ENCODE measurements at regions not wholly inside any gene's neighbourhood (a gene's known extent, or its start where the extent isn't known, plus 50 kb on each side); places are given as distances from the start of the nearest gene placed in this dataset.
A peak's percentile ranks its signal among the peaks of the same experiment; 100 is the strongest.
"Not testable (repeated sequence)": the region's sequence is repeated elsewhere in the genome, so short reads cannot be mapped to it uniquely, and the experiment has no call there.

DNA sequence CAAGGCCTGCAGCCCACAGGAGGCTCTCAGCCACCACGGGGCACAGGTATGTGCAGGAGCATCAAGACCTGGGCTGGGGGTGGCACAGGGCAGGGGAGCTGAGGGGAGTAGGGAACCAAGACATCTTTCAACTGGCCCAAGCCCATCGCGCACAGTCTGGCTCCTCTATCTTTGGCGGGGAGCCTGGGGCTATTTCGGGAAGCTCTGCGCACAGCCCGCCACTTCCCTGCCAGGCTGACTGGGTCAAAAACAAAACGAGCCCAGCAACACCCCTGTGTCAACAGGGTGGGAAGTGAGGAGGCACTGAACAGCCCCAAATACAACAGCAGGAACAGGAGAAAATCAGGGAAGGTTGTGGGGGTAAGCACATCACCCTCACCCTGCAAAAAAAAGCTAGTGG, 83.9 kb downstream of the ARL6IP4 start:
- peak; percentile 96 for DNase-seq (ENCODE audit: low spot score)
- in situ Hi-C loops (cut with HindIII; ENCODE audit: low sequenced_read_pairs): no loop called here

DNA sequence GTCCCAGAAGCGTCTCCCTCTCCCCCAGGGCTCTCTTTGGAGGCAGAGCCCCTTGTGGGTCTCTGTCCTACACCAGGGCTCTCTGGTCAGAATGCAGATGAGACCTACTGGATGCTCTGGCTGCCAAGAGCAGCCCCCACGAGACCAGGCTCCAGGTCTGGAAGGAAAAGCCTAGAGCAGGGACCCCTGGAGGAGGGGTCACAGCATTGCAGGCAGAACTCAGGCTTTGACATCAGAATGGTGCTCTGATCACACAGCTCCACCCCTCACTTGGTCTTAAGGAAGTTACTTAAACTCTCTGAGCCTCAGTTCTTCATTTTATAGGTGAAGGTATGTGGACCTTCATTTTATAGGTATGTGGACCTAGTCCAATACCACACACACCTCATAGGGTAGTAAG, 83.1 kb downstream of the ARL6IP4 start:
- in situ Hi-C loops (cut with HindIII; ENCODE audit: low sequenced_read_pairs): no loop called here
- DNase-seq (ENCODE audit: low spot score): no peak

DNA sequence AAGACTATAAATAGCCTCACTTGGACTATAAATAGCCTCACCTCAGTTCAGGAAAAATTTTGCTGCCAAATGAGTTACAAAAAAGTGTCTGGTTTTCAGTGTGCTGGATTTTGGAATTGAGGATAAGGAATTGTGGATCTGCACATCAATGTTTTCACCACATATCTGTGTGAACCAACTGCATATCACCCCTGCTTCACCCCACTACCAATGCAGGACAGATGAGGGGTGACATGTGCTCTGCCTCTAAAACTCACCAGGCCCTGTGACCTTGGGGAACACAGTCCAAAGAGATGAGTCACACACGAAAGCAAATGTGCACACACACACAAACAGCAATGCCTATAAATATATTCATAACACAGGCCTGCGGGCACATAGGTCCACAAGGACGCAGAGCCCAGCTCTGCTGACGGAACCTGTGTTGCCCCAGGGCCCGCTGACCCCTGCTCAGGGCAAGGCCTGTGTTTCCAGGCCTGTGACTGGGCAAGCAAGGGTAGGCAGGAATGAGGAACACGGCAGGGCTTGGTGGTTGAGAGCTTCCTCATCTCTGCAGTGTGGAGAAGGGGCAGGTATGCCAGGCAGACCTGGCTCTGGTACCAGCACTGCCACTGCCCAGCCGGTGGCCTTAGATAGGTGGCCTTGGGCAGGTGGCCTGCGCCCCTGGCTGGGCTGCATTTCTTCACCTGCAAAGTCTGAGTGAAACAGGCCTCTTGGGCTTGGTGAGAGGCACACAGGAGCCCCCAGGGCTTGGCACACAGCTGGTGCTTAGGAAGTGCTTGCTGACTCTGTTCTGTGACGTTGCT, 82.4 kb downstream of the ARL6IP4 start:
- in situ Hi-C loops (cut with HindIII; ENCODE audit: low sequenced_read_pairs): no loop called here
- DNase-seq (ENCODE audit: low spot score): peak; percentile 67

DNA sequence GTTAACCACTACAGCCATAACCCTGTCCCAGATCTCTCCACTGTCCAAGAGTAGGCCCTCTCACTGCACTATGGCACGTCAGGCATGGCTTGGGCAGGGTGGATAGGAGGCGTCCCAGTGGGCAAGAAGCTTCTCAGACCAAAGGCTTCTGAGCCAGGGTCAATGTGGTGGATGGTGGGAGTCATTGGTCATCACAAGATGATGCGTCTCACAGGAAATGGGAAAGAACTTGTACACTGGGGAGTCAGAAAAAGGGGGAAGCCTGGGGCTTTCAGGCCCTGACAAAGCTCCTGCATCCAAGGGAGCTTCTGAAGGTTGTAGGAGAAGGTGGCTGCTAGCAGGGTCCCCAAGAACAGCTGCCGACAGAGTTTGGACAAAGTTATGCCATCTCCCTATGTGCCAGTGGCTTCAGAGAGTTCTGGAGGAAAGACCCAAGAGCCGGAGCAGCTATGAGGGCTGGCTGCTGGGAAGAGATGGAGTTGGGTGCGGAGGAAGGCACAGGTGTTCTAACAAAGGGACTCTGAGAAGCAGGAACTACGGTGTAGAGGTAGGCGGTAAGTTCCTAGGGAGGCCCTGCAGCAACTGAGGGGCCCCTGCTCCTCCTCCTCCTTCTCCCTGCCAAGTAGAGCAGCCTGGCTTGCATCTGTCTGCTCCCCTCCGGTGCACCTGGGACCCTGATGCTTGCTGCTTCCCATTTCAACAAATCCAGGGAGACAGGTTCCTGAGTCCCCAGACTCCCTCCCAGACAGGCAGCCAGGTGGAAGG, 81.1 kb downstream of the ARL6IP4 start:
- no peak for DNase-seq (ENCODE audit: low spot score)
- in situ Hi-C loops (cut with HindIII; ENCODE audit: low sequenced_read_pairs): no loop called here

DNA sequence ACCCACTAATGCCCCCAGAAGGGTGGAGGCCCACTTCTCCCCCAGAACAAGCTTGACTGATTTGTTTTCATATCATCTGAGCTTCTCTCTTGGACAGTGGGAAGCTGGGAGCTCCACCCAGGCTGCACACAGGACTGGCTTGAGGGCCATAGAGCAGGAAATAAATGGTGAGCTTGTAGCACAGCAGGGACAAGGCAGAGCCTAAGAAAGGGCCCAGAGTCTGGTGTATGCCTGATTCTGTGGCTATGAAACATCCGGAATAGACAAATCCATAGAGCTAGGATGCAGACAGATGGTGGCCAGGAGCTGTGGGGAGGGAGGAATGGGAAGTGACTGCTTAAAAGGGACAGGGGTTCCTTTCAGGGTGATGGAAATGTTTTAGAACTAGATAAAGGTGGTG, 79.0 kb downstream of the ARL6IP4 start:
- in situ Hi-C loops (cut with HindIII; ENCODE audit: low sequenced_read_pairs): no loop called here
- DNase-seq (ENCODE audit: low spot score): peak; percentile 73

DNA sequence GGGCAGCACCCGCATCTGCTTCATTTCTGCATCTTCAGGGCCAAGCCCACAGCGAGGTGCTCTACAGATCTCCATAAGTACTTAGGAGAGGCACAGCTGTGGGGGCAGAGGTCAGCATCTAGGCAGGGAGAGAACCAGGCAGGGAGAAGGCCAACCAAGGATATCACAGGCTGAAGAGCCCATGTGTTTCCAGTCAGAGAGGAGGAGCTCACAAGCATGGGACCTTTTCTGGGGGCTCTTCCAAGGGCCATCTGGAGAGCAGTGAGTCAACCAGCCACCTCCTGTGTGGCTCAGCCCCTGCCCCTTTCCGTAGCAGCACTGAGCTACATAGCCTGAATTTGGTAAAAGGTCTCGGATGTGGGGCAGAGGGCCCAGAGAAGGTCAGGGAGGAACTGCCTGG, 78.5 kb downstream of the ARL6IP4 start:
- in situ Hi-C loops (cut with HindIII; ENCODE audit: low sequenced_read_pairs): no loop called here
- no peak for DNase-seq (ENCODE audit: low spot score)

DNA sequence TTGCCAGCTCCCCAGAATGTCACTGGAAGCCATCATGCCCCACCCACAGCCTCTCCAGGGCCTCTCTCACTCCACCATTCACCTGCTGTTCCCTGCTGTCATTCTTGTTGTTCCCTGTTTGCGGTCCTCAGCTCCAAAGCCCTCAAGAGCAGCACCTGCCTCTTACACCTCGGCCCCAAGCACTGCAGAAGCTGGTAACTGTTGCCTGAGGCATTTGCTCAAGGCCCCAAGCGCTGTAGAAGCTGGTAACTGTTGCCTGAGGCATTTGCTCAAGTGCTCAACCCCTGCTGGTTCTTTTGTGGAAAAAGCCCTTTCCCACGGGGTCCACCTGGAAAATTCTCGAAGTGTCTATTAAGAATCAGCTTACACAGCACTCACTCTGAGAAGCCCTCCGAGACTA, 78.0 kb downstream of the ARL6IP4 start:
- in situ Hi-C loops (cut with HindIII; ENCODE audit: low sequenced_read_pairs): no loop called here
- no peak for DNase-seq (ENCODE audit: low spot score)

DNA sequence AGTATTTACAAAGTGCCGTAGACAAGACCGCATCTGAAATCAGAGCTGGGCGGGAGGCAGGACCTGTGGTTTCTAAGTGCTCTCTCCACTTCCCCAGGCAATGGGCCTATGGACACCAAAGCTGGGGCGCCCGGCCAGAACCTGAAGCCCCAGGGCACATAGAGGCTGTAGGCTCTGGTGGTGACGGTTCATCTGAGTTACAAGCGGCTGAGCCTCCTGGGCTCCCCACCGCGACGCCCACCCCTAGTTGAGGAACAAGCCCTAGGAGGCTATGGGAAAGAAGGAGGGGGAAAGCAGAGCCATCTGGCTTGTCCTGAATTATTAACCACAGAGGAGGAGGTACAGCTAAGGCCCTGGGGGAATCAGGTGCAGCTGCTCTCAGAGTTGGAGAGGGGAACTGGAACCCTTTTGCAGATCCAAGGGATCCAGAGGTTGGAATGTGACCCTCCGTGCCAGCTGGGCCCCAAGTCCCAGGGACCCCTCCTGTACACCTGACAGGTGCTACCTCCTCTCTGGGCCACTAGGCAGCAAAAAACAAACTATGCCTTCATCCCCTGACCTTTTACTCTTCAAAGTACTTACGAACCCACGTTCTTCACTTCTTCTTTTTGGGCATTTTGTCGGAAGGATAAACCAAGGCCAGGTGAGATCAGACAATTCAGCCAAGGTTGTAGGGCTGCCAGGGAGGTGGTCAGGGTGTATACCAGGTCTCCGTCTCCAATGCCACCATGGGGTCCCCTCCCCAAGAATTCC, 77.2 kb downstream of the ARL6IP4 start:
- in situ Hi-C loops (cut with HindIII; ENCODE audit: low sequenced_read_pairs): no loop called here
- no peak for DNase-seq (ENCODE audit: low spot score)

DNA sequence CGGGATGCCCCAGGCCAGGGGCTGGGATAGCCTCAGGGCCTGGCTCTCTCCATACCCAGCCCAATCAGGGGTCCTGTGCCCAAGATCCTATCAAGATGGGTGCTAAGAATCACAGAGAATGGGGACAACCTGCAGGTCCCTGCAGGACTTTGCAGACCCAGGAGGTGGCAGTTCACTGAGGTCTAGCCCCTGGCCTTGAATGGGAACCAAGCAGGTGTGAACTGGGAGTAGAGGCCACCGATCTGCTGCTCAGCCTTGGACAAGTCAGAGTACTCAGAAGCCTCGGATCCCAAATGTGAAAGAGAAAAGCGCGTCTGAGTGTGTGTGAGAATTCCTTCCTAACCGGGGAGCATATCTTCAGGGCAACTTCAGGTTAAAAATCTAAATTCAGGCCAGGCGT, 76.2 kb downstream of the ARL6IP4 start:
- DNase-seq (ENCODE audit: low spot score): no peak
- in situ Hi-C loops (cut with HindIII; ENCODE audit: low sequenced_read_pairs): no loop called here

DNA sequence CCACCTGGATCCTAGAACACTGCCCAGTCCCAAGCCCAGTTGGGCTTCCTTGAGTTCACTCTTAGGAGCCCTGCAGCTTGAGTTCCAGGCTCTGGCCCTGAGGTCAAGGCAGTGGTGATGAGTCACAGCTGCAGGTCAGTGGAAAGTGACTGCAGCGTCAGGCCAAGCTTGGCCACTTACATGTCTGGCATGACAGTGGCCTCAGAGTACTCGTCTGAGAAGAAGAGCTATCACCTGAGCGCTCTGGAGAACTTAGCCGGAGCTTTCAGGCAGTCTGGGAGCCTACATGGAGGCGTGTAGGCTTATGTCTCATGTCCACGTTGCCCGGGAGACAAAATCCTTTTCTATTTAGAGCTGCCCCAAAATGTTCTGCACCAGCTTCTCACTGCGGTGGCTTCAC, 75.6 kb downstream of the ARL6IP4 start:
- in situ Hi-C loops (cut with HindIII; ENCODE audit: low sequenced_read_pairs): no loop called here
- no peak for DNase-seq (ENCODE audit: low spot score)

DNA sequence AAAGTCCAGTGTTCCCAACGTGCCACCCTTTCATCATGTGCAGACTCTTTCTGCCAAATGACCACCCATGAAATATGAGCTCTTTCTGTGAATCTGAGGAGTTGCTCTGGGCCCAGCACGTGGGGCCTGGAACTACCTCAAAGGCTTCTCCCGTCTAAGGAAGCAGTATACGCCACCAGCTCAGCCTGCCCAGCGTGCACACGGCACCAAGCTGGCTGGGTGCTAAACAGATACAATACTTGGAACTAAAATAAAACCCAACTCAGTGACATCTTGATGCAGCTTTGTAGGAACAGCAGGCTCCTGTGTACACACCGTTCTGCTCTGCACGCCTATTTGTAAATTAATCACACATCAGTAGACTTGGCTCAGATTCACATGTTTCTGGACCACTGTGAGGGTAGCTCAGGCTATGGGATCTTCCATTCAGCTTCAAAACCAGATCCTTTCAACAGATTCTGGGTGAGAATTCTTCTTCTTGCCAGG, 74.8 kb downstream of the ARL6IP4 start:
- peak; percentile 95 for DNase-seq (ENCODE audit: low spot score)
- in situ Hi-C loops (cut with HindIII; ENCODE audit: low sequenced_read_pairs): no loop called here

DNA sequence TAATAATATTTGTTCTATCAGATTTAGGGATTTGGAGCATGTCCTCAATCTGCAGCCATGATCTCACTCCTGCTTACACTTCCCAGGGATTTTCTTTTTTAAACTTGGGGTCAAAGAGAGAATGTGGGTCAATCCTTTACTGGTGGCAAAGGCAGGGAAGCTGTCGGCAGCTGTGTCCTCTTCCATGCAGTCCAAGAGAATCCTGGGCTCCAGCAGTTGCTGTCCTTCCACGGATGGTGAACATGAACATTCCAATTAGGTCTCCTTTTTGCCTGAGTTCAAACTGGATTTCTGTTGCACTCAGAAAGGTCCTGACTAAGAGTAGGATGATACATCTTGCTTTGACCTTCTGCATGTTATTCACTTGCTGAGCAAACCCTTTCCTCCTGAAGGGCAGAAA, 73.9 kb downstream of the ARL6IP4 start:
- no peak for DNase-seq (ENCODE audit: low spot score)
- in situ Hi-C loops (cut with HindIII; ENCODE audit: low sequenced_read_pairs): no loop called here

DNA sequence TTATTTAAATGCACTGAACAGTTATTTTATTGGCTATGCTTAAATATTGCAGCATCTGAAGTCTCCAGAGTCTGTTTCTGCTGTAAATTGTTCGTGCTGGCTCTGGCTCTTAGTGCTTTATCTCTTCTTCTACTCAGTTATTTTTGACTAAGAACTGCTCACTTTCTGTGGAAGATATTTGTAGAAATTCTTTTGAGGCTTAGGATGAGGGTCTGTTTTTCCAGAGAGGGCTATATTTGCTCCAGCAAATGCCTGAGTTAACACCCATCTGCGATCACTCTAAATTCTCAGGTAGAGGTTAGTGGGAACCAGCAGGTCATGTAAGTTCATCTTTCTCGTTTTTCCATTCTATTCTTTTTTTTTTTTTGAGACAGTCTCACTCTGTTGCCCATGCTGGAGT, 71.1 kb downstream of the ARL6IP4 start:
- no peak for DNase-seq (ENCODE audit: low spot score)
- in situ Hi-C loops (cut with HindIII; ENCODE audit: low sequenced_read_pairs): no loop called here

DNA sequence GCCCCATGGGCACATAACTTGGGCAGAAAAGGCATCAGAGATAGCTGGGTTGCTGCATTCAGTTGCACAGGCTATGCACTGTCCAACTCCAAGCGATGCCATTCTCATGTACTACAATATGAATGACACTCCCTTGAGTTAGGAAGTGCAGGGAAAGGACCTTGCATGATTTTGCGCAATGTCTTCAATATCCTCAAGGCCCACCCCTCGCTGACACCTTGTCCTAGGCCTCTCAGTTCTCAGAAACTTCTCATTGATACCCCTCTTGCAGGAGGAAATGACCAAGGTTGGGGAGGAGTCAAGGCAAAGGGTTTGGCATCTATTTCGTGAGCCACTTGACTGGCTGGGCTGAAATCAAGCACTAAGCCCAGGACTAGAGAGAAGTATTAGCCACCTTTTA, 70.4 kb downstream of the ARL6IP4 start:
- DNase-seq (ENCODE audit: low spot score): no peak
- in situ Hi-C loops (cut with HindIII; ENCODE audit: low sequenced_read_pairs): no loop called here

DNA sequence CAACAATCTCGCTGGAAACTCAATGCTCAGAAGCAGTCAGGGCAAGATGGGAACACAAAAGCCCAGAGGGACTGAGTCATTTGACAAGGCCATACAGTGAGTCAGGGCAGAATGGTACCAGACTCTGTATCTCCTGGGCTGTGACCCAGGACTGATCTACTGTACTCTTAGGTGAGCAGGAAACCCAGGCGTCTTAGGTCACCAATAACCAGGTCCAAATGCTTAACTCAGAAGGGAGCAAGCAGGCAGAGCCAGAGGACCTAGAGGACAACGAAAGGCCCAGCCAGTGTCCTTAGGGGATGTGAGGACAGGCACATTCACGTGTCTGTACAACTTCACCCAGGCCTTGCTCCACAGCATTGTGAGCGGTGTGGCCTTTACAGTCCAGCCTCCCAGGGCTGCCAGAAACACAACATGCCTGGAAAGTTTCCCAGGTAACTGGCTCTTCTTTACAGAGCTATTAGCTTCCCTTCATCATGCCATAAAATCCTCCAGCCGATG, 69.9 kb downstream of the ARL6IP4 start:
- peak; percentile 88 for DNase-seq (ENCODE audit: low spot score)
- in situ Hi-C loops (cut with HindIII; ENCODE audit: low sequenced_read_pairs): no loop called here

DNA sequence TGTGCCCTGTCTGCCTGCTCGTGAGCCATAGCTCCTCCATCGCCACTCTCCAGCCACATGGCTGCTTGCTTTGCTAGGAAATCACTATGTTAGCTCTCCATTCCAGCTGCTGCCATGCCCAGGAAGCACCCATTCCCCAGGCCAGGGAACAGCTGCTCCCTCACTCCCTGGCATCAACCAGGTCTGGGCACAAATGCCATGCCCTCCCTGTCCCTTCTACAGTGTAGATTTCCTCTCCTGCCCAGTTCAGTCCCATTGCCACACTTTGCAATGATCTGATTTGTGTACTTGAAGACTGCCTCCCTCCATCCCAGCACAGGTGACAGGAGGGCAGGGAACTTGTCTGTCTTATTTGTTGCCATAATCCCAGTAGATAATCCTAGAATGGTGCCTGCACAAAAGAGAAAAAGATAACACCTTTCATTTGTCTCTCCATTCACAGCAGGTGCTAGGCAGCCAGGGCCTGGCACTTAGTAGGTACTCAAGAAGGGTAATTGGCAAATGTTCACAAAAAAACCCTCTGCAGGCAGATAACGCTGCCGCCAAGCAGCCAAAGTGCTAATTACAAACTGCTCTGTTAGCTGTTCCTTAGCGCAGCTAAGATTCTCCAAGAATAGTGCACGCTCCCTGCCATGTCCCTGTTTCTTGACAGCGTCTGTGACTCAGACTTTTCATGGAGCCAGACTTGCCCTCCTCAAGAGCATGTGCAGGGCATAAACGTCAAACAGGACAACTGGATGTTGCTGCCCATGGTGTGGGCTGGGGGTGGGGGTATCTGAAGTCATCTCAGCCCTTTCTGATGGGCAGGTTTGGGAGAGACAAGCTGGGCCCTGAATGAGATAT, 69.1 kb downstream of the ARL6IP4 start:
- no peak for DNase-seq (ENCODE audit: low spot score)
- in situ Hi-C loops (cut with HindIII; ENCODE audit: low sequenced_read_pairs): no loop called here

DNA sequence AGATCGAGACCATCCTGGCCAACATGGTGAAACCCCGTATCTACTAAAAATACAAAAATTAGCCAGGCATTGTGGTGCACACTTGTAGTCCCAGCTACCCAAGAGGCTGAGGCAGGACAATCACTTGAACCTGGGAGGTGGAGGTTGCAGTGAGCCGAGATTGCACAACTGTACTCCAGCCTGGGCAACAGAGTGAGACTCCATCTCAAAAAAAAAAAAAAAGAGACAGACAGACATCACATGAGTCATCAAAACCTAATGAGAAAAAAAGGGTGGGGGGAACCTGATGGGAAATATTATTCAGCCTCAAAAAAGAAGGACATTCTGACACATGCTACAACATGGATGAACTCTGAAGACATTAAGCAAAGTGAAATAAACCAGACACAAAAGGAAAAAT, 67.4 kb downstream of the ARL6IP4 start:
- in situ Hi-C loops (cut with HindIII; ENCODE audit: low sequenced_read_pairs); DNase-seq (ENCODE audit: low spot score): not testable (repeated sequence)

DNA sequence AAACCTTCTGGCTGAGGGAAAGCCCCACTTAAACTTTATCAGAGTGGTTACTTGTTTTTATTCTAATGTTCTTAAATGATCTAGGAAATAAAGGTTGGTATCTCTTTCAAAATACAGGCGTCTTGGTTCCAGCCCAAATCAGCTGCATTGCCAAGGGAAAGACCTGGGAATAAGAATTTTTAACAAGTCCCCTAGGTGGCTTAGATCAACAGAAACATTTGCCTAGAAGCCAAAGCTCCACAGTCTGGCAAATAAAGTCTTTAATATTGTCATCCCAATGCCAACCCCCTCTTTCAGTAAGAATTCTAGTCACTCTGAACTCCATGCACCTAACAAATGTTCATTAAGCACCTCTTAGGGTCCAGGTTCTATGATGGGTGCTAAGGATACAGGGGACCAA, 66.8 kb downstream of the ARL6IP4 start:
- no peak for DNase-seq (ENCODE audit: low spot score)
- in situ Hi-C loops (cut with HindIII; ENCODE audit: low sequenced_read_pairs): no loop called here

DNA sequence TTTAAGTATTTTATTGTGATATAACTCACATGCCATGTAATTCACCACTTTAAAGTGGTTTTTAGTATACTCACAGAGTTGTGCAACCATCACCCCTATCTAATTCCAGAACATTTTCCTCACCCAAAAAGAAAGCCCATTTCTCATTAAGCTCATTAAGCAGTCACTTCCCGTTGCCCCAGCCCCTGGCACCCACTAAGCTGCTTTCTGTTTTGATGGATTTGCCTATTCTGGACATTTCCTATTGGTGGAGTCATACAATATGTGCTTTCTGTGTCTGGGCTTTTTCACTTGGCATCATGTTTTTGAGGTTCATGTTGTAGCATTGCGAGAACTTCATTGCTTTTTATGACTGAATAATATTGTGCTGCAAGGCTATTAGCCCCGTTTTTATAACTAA, 66.0 kb downstream of the ARL6IP4 start:
- no peak for DNase-seq (ENCODE audit: low spot score)
- in situ Hi-C loops (cut with HindIII; ENCODE audit: low sequenced_read_pairs): no loop called here
